ENCODE measurements at regions not wholly inside any gene's neighbourhood (a gene's known extent, or its start where the extent isn't known, plus 50 kb on each side); places are given as distances from the start of the nearest gene placed in this dataset.

DNA sequence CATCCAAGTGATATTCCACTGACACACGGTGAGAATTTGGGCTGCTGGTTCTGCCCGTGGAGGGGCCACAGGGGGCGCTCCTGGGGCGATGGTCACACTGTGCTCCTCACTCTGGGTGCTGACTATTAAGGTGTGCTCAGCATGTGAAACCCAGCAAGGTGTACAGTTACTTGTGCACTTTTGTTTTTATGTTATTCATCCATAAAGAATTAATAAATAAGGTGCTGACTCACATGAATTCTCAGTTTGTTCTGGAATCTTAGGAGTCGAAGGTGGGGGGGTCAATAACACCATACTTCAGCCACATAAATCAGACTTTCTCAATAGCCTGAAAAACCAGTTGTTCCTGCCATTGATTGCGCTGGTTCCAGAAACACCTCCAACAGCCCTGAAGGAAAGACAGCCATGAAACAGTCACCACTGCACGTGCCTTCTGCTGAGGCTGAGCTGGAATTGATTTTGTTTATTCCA, 53.5 kb upstream of the SPATA12 start:
- no peak overlapping the region for H3K4me3 ChIP-seq (ENCODE audit: low read length, poor library complexity, severe bottlenecking)
- no peaks in the 10 kb centered on the region for H3K27me3 ChIP-seq (ENCODE audit: insufficient read depth, low read length, poor library complexity, severe bottlenecking)
- H3K9me3 ChIP-seq (ENCODE audit: insufficient read depth, low read depth, low read length), result no peaks in the 10 kb centered on the region
- H3K4me1 ChIP-seq (ENCODE audit: insufficient read depth, low read length, poor library complexity, severe bottlenecking), result no peaks in the 10 kb centered on the region
- H4K20me1 ChIP-seq (ENCODE audit: insufficient read depth, low read length, poor library complexity, severe bottlenecking), result no peaks in the 10 kb centered on the region
- no peaks in the 10 kb centered on the region for H3K9me2 ChIP-seq (replicated peaks; ENCODE audit: low read depth, low read length)
- H3K79me2 ChIP-seq (ENCODE audit: insufficient read depth, low read length), result no peaks in the 10 kb centered on the region
- H3K9ac ChIP-seq (ENCODE audit: low read depth, low read length, poor library complexity, severe bottlenecking), result no peak overlapping the region
- no peak overlapping the region for H3K4me2 ChIP-seq (ENCODE audit: low read depth, low read length, poor library complexity, severe bottlenecking)
- TF ChIP-seq, protein P1, sequence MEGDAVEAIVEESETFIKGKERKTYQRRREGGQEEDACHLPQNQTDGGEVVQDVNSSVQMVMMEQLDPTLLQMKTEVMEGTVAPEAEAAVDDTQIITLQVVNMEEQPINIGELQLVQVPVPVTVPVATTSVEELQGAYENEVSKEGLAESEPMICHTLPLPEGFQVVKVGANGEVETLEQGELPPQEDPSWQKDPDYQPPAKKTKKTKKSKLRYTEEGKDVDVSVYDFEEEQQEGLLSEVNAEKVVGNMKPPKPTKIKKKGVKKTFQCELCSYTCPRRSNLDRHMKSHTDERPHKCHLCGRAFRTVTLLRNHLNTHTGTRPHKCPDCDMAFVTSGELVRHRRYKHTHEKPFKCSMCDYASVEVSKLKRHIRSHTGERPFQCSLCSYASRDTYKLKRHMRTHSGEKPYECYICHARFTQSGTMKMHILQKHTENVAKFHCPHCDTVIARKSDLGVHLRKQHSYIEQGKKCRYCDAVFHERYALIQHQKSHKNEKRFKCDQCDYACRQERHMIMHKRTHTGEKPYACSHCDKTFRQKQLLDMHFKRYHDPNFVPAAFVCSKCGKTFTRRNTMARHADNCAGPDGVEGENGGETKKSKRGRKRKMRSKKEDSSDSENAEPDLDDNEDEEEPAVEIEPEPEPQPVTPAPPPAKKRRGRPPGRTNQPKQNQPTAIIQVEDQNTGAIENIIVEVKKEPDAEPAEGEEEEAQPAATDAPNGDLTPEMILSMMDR (conservative IDR thresholded peaks at IDR 0.05; ENCODE audit: low read length), result peak; percentile 51
- no peak for TF ChIP-seq EZH2phosphoT487 (IDR thresholded peaks at IDR 0.05; ENCODE audit: borderline replicate concordance)
- no peaks in the 10 kb centered on the region for H3F3A ChIP-seq (ENCODE audit: low read depth)
- H3K36me3 ChIP-seq (ENCODE audit: insufficient read depth, low read length), result no peaks in the 10 kb centered on the region
- no peak overlapping the region for H2AFZ ChIP-seq (ENCODE audit: low read length)

DNA sequence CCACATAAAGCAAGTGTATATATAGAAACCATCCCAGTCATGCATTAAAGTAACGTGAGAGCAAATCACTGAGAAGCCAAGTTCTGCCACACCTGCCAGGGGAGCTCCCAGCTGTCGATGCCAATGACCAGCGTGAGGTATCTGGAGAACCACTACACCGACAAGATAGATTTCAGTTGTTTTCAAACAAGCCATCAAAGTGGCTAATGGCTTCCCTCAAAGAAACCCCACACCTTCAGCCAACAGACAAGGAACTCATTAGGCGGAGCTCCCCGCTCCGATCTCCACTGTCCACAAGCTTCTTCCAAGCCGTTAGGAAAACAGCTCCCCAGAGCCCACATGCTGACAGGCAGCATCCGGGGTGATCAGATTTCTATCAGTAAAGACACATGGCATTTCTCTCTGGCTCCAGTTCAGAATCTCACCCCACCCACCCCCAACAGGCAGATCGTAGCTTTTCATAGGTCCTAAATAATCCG, 54.2 kb upstream of the SPATA12 start:
- no peaks in the 10 kb centered on the region for H3K4me1 ChIP-seq (ENCODE audit: insufficient read depth, low read length, poor library complexity, severe bottlenecking)
- no peaks in the 10 kb centered on the region for H3K9me3 ChIP-seq (ENCODE audit: insufficient read depth, low read depth, low read length)
- H3F3A ChIP-seq (ENCODE audit: low read depth), result no peaks in the 10 kb centered on the region
- H2AFZ ChIP-seq (ENCODE audit: low read length), result no peak overlapping the region
- H4K20me1 ChIP-seq (ENCODE audit: insufficient read depth, low read length, poor library complexity, severe bottlenecking), result no peaks in the 10 kb centered on the region
- no peak overlapping the region for H3K4me2 ChIP-seq (ENCODE audit: low read depth, low read length, poor library complexity, severe bottlenecking)
- H3K9me2 ChIP-seq (replicated peaks; ENCODE audit: low read depth, low read length), result no peaks in the 10 kb centered on the region
- H3K4me3 ChIP-seq (ENCODE audit: low read length, poor library complexity, severe bottlenecking), result no peak overlapping the region
- no peaks in the 10 kb centered on the region for H3K27me3 ChIP-seq (ENCODE audit: insufficient read depth, low read length, poor library complexity, severe bottlenecking)
- TF ChIP-seq EZH2phosphoT487 (IDR thresholded peaks at IDR 0.05; ENCODE audit: borderline replicate concordance), result no peak
- TF ChIP-seq, protein P1 (conservative IDR thresholded peaks at IDR 0.05; ENCODE audit: low read length), result no peak
- no peaks in the 10 kb centered on the region for H3K36me3 ChIP-seq (ENCODE audit: insufficient read depth, low read length)
- no peak overlapping the region for H3K9ac ChIP-seq (ENCODE audit: low read depth, low read length, poor library complexity, severe bottlenecking)
- no peaks in the 10 kb centered on the region for H3K79me2 ChIP-seq (ENCODE audit: insufficient read depth, low read length)

DNA sequence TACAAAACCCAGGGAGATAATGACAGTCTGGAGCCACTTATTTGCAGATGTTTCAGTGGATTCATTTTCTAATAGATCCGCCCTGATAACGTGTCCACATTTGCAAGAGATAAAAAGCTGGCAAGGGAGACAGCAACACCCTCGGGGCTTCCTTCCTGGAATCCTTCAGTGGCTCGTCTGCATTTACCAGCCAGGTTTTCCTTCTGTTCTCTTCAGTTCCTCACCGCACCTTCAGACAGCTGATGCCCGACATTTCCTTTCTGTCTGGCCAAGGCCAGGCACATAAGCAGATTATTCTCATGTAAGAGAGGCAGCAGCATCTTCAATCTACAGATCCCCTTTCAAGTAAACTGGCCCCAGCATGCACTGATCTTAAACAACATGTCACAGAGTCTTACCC, 56.2 kb upstream of the SPATA12 start:
- H3K4me1 ChIP-seq (ENCODE audit: insufficient read depth, low read length, poor library complexity, severe bottlenecking), result no peaks in the 10 kb centered on the region
- H3K9me2 ChIP-seq (replicated peaks; ENCODE audit: low read depth, low read length), result no peaks in the 10 kb centered on the region
- H3K27me3 ChIP-seq (ENCODE audit: insufficient read depth, low read length, poor library complexity, severe bottlenecking), result no peaks in the 10 kb centered on the region
- H3K9me3 ChIP-seq (ENCODE audit: insufficient read depth, low read depth, low read length), result no peaks in the 10 kb centered on the region
- no peak overlapping the region for H3K4me3 ChIP-seq (ENCODE audit: low read length, poor library complexity, severe bottlenecking)
- no peak overlapping the region for H3K4me2 ChIP-seq (ENCODE audit: low read depth, low read length, poor library complexity, severe bottlenecking)
- H3K9ac ChIP-seq (ENCODE audit: low read depth, low read length, poor library complexity, severe bottlenecking), result no peak overlapping the region
- no peaks in the 10 kb centered on the region for H3F3A ChIP-seq (ENCODE audit: low read depth)
- no peaks in the 10 kb centered on the region for H3K79me2 ChIP-seq (ENCODE audit: insufficient read depth, low read length)
- no peaks in the 10 kb centered on the region for H3K36me3 ChIP-seq (ENCODE audit: insufficient read depth, low read length)
- H2AFZ ChIP-seq (ENCODE audit: low read length), result no peak overlapping the region
- no peak for TF ChIP-seq EZH2phosphoT487 (IDR thresholded peaks at IDR 0.05; ENCODE audit: borderline replicate concordance)
- TF ChIP-seq, protein P1 (conservative IDR thresholded peaks at IDR 0.05; ENCODE audit: low read length), result no peak
- no peaks in the 10 kb centered on the region for H4K20me1 ChIP-seq (ENCODE audit: insufficient read depth, low read length, poor library complexity, severe bottlenecking)
